ENCODE measurements at regions not wholly inside any gene's neighbourhood (a gene's known extent, or its start where the extent isn't known, plus 50 kb on each side); places are given as distances from the start of the nearest gene placed in this dataset.

- WGBS (ENCODE audit: insufficient coverage, low coverage, missing lambda C conversion rate): 0% methylated on average over 2 of the region's 2 CpGs
- H3K4me2 ChIP-seq (ENCODE audit: insufficient read depth, low read length): no peak overlapping the region
- no TSS peak for BruUV-seq (replicated peaks)
- H3K27me3 ChIP-seq (ENCODE audit: control insufficient read depth in 2 of 2, insufficient read depth in 2 of 2, low read length in 2 of 2): no peaks in the 10 kb centered on the region
- H3K9ac ChIP-seq (ENCODE audit: insufficient read depth in 1 of 2, low read depth in 2 of 2, low read length in 2 of 2): no peak overlapping the region
- no peaks in the 10 kb centered on the region for H3K9me1 ChIP-seq (ENCODE audit: control insufficient read depth, insufficient read depth, low read length)
- H3K9me3 ChIP-seq (replicated peaks; ENCODE audit: control insufficient read depth, insufficient read depth, low read depth, low read length): no peaks in the 10 kb centered on the region
- intact Hi-C loops (cut with micrococcal nuclease): no loop called here
- H3K4me1 ChIP-seq (replicated peaks in 1 of 2; ENCODE audit: control insufficient read depth in 2 of 2, insufficient read depth in 2 of 2, low read length in 2 of 2): no peaks in the 10 kb centered on the region
- H3K79me2 ChIP-seq (ENCODE audit: control insufficient read depth, insufficient read depth, low read length): no peaks in the 10 kb centered on the region
- no peaks in the 10 kb centered on the region for H3K36me3 ChIP-seq (ENCODE audit: control insufficient read depth, insufficient read depth, low read length)
- ChIA-PET CTCF (ENCODE audit: low intra/inter-chr PET ratio) (no interaction called here), POLR2A (no interaction called here)
- no peak for FAIRE-seq
- no peak overlapping the region for H2AFZ ChIP-seq (ENCODE audit: low read depth, low read length)
- ATAC-seq: no peak
- no peak for DNase-seq (ENCODE audit: extremely low read depth in 1 of 4, low spot score in 3 of 4)
- no peak overlapping the region for H3K27ac ChIP-seq (ENCODE audit: extremely low read depth, low read depth, low read length)
- H3K4me3 ChIP-seq: no peak overlapping the region
- H4K20me1 ChIP-seq (replicated peaks; ENCODE audit: control insufficient read depth, insufficient read depth, low read length): no peaks in the 10 kb centered on the region
- in situ Hi-C loops (cut with MboI): no loop called here
- TF ChIP-seq HNRNPK (IDR thresholded peaks at IDR 0.05; ENCODE audit: low read depth, low read length, poor library complexity, severe bottlenecking): no peak
- TF ChIP-seq FOXA1 (IDR thresholded peaks at IDR 0.05; ENCODE audit: borderline replicate concordance): no peak
- no peak for TF ChIP-seq NCOA1 (IDR thresholded peaks at IDR 0.05; ENCODE audit: low read depth)
- no peak for TF ChIP-seq POLR2G (IDR thresholded peaks at IDR 0.05; ENCODE audit: low read depth, low read length)
- TF ChIP-seq DACH1 (IDR thresholded peaks at IDR 0.05; ENCODE audit: partially characterized antibody): no peak
- no peak for TF ChIP-seq MCM7 (IDR thresholded peaks at IDR 0.05)
- no peak for TF ChIP-seq TGIF2 (CRISPR knock-in tag; IDR thresholded peaks at IDR 0.05)
- TF ChIP-seq BMI1 (IDR thresholded peaks at IDR 0.05; ENCODE audit: low read length): no peak
- no peak for TF ChIP-seq HNRNPL (IDR thresholded peaks at IDR 0.05; ENCODE audit: low read depth, low read length)
These were observed 208.7 kb downstream of the CBLL2 start for GRCh38 chrX:22481436-22481835.

GRCh38 chrX:22486296-22486695 is 213.6 kb downstream of the CBLL2 start:
- FAIRE-seq (no peak), ATAC-seq (no peak), DNase-seq (ENCODE audit: extremely low read depth in 1 of 4, low spot score in 3 of 4) (no peak)
- CTCF ChIA-PET (ENCODE audit: low intra/inter-chr PET ratio): no interaction called here
- Histone ChIP-seq H3K79me2 (ENCODE audit: control insufficient read depth, insufficient read depth, low read length) (no peaks in the 10 kb centered on the region), H3K9me3 (replicated peaks; ENCODE audit: control insufficient read depth, insufficient read depth, low read depth, low read length) (no peaks in the 10 kb centered on the region), H3K9ac (ENCODE audit: insufficient read depth in 1 of 2, low read depth in 2 of 2, low read length in 2 of 2) (no peak overlapping the region), H3K4me2 (ENCODE audit: insufficient read depth, low read length) (no peak overlapping the region), H3K4me1 (replicated peaks in 1 of 2; ENCODE audit: control insufficient read depth in 2 of 2, insufficient read depth in 2 of 2, low read length in 2 of 2) (no peaks in the 10 kb centered on the region), H3K4me3 (no peak overlapping the region), H2AFZ (ENCODE audit: low read depth, low read length) (no peak overlapping the region), H3K27ac (ENCODE audit: extremely low read depth, low read depth, low read length) (no peak overlapping the region), H3K27me3 (ENCODE audit: control insufficient read depth in 2 of 2, insufficient read depth in 2 of 2, low read length in 2 of 2) (no peaks in the 10 kb centered on the region), H3K9me1 (ENCODE audit: control insufficient read depth, insufficient read depth, low read length) (no peaks in the 10 kb centered on the region), H4K20me1 (replicated peaks; ENCODE audit: control insufficient read depth, insufficient read depth, low read length) (no peaks in the 10 kb centered on the region), H3K36me3 (ENCODE audit: control insufficient read depth, insufficient read depth, low read length) (no peaks in the 10 kb centered on the region)
- TF ChIP-seq ZNF696 (CRISPR knock-in tag; conservative IDR thresholded peaks at IDR 0.05) (no peak), ZNF146 (CRISPR knock-in tag; IDR thresholded peaks at IDR 0.05; ENCODE audit: unreplicated experiment) (no peak), ZNF24 (IDR thresholded peaks at IDR 0.05) (no peak), L3MBTL2 (IDR thresholded peaks at IDR 0.05) (no peak), ESRRB (CRISPR knock-in tag; IDR thresholded peaks at IDR 0.05; ENCODE audit: borderline replicate concordance) (no peak), THRAP3 (IDR thresholded peaks at IDR 0.05; ENCODE audit: borderline replicate concordance) (no peak), TGIF2 (CRISPR knock-in tag; IDR thresholded peaks at IDR 0.05) (no peak), MLX (CRISPR knock-in tag; conservative IDR thresholded peaks at IDR 0.05) (no peak), RBM14 (IDR thresholded peaks at IDR 0.05; ENCODE audit: borderline replicate concordance, insufficient read depth, low read depth, low read length) (no peak), ZNF311 (CRISPR knock-in tag; IDR thresholded peaks at IDR 0.05) (no peak)
- POLR2A ChIA-PET: no interaction called here
- 0% methylated on average over 4 of the region's 6 CpGs for WGBS (ENCODE audit: insufficient coverage, low coverage, missing lambda C conversion rate)
- intact Hi-C loops (cut with micrococcal nuclease) (no loop called here), in situ Hi-C loops (cut with MboI) (no loop called here)
- no TSS peak for BruUV-seq (replicated peaks)
